ENCODE measurements at regions not wholly inside any gene's neighbourhood (a gene's known extent, or its start where the extent isn't known, plus 50 kb on each side); places are given as distances from the start of the nearest gene placed in this dataset.

- no peak overlapping the region for H3K4me3 ChIP-seq (ENCODE audit: low read depth in 1 of 3, low read length in 3 of 3)
- H3K27ac ChIP-seq (ENCODE audit: low read depth in 1 of 2, low read length in 2 of 2), result no peak overlapping the region
- H3K36me3 ChIP-seq (ENCODE audit: control insufficient read depth in 4 of 4, insufficient read depth in 3 of 4, low read depth in 1 of 4, low read length in 3 of 4), result no peaks in the 10 kb centered on the region
- TF ChIP-seq FOXA1 (IDR thresholded peaks at IDR 0.05), result no peak
- TF ChIP-seq EGR1 (IDR thresholded peaks at IDR 0.05; ENCODE audit: low read depth in 2 of 2), result no peak
- TF ChIP-seq GABPA (IDR thresholded peaks at IDR 0.05 in 1 of 2, conservative IDR thresholded peaks at IDR 0.05 in 1 of 2), result no peak
- no peak for TF ChIP-seq RAD21 (IDR thresholded peaks at IDR 0.05)
- TF ChIP-seq ZBTB33 (IDR thresholded peaks at IDR 0.05), result no peak
- no peak for TF ChIP-seq HNF4G (IDR thresholded peaks at IDR 0.05)
- TF ChIP-seq YY1 (IDR thresholded peaks at IDR 0.05), result no peak
- no peak for TF ChIP-seq ATF3 (IDR thresholded peaks at IDR 0.05)
- no peak for TF ChIP-seq TAF1 (conservative IDR thresholded peaks at IDR 0.05)
- no peak for TF ChIP-seq SP1 (IDR thresholded peaks at IDR 0.05)
- TF ChIP-seq HNF4A (conservative IDR thresholded peaks at IDR 0.05), result no peak
- TF ChIP-seq JUND (IDR thresholded peaks at IDR 0.05), result no peak
- no peak for TF ChIP-seq REST (IDR thresholded peaks at IDR 0.05)
- TF ChIP-seq FOXA2 (IDR thresholded peaks at IDR 0.05), result no peak
- TF ChIP-seq NR2F2 (IDR thresholded peaks at IDR 0.05), result no peak
- TF ChIP-seq CTCF (IDR thresholded peaks at IDR 0.05; ENCODE audit: low read depth, low read length, missing input control), result no peak
- TF ChIP-seq RXRA (IDR thresholded peaks at IDR 0.05), result no peak
- TF ChIP-seq MAX (IDR thresholded peaks at IDR 0.05), result no peak
- WGBS, result 71% methylated on average over 6 of the region's 6 CpGs
- peaks cover 2 to 20% (median 10%) of the 10 kb centered on the region in 4 donors for H3K4me1 ChIP-seq (ENCODE audit: control insufficient read depth in 4 of 4, insufficient read depth in 4 of 4, low read length in 3 of 4)
- no peak overlapping the region for H3K9ac ChIP-seq (ENCODE audit: low read depth in 1 of 2, low read length in 2 of 2)
- no peak for DNase-seq (ENCODE audit: low spot score)
- no peaks in the 10 kb centered on the region for H3K27me3 ChIP-seq (ENCODE audit: control insufficient read depth in 4 of 4, insufficient read depth in 4 of 4, low read length in 3 of 4)
- no peaks in the 10 kb centered on the region for H3K9me3 ChIP-seq (ENCODE audit: control insufficient read depth in 4 of 4, low read length in 3 of 4)
These were observed 1002.3 kb upstream of the KCND2 start for GRCh38 chr7:119270644-119271043.

All from liver (tissue), 8 donors.